Esophagus muscularis mucosa (tissue), 4 donors: ENCODE measurements at regions not wholly inside any gene's neighbourhood (a gene's known extent, or its start where the extent isn't known, plus 50 kb on each side); places are given as distances from the start of the nearest gene placed in this dataset.

Experiments
- DNase-seq: peaks from one replicate; pipeline ENCODE4 v3.0.0-alpha.2; 2017; ENCODE audit errors: extremely low spot score
- H3K27ac ChIP-seq, 4 donors: fragments of 200-600 bp; sonication (generic); replicated peaks in 1 of 4; 1 replicate in 3 of 4; 2 replicates in 1 of 4; pipeline ENCODE4 v1.5.1; 2016 to 2019; ENCODE audit warnings: mild to moderate bottlenecking in 1 of 4
- H3K27me3 ChIP-seq, 4 donors: fragments of 200-600 bp; sonication (generic); one replicate each; pipeline versions ENCODE4 v1.5.1 to v1.6.0; 2016 to 2019
- H3K36me3 ChIP-seq, 4 donors: fragments of 200-600 bp; sonication (generic); one replicate each; pipeline ENCODE4 v1.5.1; 2016 to 2019
- H3K4me1 ChIP-seq, 4 donors: fragments of 200-600 bp; sonication (generic); one replicate each; pipeline ENCODE4 v1.5.1; 2016 to 2019
- H3K4me3 ChIP-seq, 4 donors: fragments of 200-600 bp; sonication (generic); 1 replicate in 2 of 4; 2 replicates in 2 of 4; pipeline ENCODE4 v1.5.1; 2016 to 2019; ENCODE audit warnings: mild to moderate bottlenecking in 4 of 4, moderate library complexity in 1 of 4
- H3K9me3 ChIP-seq, 4 donors: fragments of 200-600 bp; sonication (generic); 1 replicate in 3 of 4; 2 replicates in 1 of 4; pipeline ENCODE4 v1.5.1; 2016 to 2019
- EP300 ChIP-seq: sonication (generic); formaldehyde crosslinking; IDR thresholded peaks from one replicate; pipeline ENCODE4 v1.6.1; 2017; ENCODE audit warnings: antibody characterized with exemption
- POLR2A ChIP-seq: fragments of 450-650 bp; IDR thresholded peaks from one replicate; pipeline ENCODE4 v1.6.1; 2017; ENCODE audit warnings: antibody characterized with exemption, moderate library complexity, mild to moderate bottlenecking, low read depth
- POLR2AphosphoS5 ChIP-seq, 2 donors: sonication (generic); formaldehyde crosslinking; IDR thresholded peaks; one replicate each; pipeline ENCODE4 v1.6.1; 2017; ENCODE audit warnings: antibody characterized with exemption in 2 of 2
- WGBS: methylation state at CpG from one replicate; pipeline ENCODE4 v1.1.5; 2018; 5-methylcytosine and 5-hydroxymethylcytosine counted together
- intact Hi-C: fragments of 100-400 bp; cut with DNase I; formaldehyde crosslinking; loops from one replicate; pipeline ENCODE4 v1.15.1; 2023
- TF ChIP-seq, protein P1 (sequence below), 3 experiments: fragments of 200-600 bp in 2 of 3; fragments of 450-650 bp in 1 of 3; sonication (generic) in 2 of 3; IDR thresholded peaks; one replicate each; pipeline ENCODE4 v1.5.1; 2017 to 2019; ENCODE audit warnings: antibody characterized with exemption in 3 of 3, mild to moderate bottlenecking in 2 of 3, moderate library complexity in 1 of 3

DNA sequence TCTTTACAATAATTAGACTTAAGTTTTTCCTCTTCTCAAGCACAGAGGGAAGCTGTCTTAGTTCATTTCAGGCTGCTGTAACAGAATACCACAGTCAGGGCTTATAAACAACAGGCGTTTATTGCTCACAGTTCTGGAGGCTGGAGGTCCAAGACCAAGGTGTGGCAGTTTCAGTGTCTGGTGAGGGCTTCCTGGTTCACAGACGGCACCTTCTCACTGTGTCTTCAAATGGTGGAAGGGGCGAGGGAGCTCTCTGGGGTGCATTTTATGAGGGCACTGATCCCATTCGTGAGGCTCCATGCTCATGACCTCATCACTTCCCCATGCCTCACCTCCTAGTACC lies 115.7 kb upstream of the MXRA5 start:
- Histone ChIP-seq H3K4me1 (no peaks in the 10 kb centered on the region), H3K9me3 (no peaks in the 10 kb centered on the region), H3K4me3 (no peak overlapping the region), H3K27me3 (no peaks in the 10 kb centered on the region), H3K36me3 (no peaks in the 10 kb centered on the region), H3K27ac (no peak overlapping the region)
- intact Hi-C loops, result no loop called here
- TF ChIP-seq POLR2AphosphoS5 (IDR thresholded peaks at IDR 0.05), result no peak
- no peak for TF ChIP-seq POLR2A
- TF ChIP-seq, protein P1, sequence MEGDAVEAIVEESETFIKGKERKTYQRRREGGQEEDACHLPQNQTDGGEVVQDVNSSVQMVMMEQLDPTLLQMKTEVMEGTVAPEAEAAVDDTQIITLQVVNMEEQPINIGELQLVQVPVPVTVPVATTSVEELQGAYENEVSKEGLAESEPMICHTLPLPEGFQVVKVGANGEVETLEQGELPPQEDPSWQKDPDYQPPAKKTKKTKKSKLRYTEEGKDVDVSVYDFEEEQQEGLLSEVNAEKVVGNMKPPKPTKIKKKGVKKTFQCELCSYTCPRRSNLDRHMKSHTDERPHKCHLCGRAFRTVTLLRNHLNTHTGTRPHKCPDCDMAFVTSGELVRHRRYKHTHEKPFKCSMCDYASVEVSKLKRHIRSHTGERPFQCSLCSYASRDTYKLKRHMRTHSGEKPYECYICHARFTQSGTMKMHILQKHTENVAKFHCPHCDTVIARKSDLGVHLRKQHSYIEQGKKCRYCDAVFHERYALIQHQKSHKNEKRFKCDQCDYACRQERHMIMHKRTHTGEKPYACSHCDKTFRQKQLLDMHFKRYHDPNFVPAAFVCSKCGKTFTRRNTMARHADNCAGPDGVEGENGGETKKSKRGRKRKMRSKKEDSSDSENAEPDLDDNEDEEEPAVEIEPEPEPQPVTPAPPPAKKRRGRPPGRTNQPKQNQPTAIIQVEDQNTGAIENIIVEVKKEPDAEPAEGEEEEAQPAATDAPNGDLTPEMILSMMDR (IDR thresholded peaks at IDR 0.05), result no peak
- no peak for TF ChIP-seq EP300
- WGBS, result 66% methylated on average over 4 of the region's 4 CpGs
- no peak for DNase-seq

DNA sequence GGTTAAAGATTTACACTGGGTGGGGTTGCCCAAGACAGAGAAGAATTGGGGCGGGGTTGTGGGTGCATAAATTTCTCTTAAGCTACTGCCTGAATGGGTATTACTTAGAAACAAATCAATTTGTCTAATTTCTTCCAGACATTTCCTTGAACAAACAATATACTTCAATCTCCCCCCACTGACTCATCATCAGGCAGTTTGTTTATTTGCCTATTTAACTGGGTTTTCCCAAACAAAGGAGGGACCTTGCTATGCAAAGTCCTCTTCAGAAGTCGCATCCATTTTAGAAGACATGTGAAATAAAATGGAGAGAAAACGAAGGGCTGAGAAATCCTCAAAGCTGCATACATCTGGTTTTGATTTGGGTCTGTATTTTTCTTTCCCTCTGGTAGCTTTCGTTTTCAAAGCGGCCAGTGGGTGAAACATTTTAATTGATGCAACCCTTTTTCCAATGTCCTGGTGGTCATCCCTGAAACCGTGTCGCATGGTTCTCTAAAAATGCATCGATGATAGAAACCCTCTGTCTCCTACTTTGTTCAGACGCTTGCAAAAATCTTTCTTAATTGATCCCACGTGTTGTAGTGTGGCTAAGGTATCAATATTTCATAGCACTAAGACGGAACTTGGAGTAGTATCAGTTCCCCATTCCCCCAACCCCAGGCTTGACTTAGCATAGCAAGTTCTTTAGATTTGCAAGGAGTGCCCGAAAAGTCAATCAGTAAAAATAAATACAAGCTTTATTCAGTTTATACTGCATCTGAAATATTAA lies 115.1 kb upstream of the MXRA5 start:
- no peaks in the 10 kb centered on the region for H3K9me3 ChIP-seq
- intact Hi-C loops, result no loop called here
- no peak for DNase-seq

DNA sequence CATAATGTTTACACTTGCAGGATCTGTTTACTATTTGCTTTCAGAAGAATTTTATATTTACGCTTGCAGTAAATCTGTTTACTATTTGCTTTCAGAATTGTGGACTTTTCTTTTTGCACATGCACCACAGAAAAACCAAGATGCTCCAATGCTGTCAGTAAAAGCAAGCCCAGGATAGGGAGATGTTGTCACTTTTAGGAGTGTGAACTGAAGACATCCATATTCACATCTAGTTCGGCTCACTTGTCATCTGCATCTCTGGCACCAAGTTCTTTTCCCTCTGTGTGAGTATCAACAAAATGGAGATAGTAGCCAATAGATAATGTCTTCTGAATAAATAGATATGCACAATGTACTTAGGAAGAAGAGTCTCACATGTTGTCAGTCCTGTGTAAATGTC lies 109.3 kb upstream of the MXRA5 start:
- WGBS, result 71% methylated on average over 2 of the region's 2 CpGs
- Histone ChIP-seq H3K27me3 (no peaks in the 10 kb centered on the region), H3K9me3 (no peaks in the 10 kb centered on the region), H3K27ac (no peak overlapping the region), H3K4me1 (no peaks in the 10 kb centered on the region), H3K36me3 (no peaks in the 10 kb centered on the region), H3K4me3 (no peak overlapping the region)
- TF ChIP-seq, protein P1 (IDR thresholded peaks at IDR 0.05), result no peak
- TF ChIP-seq EP300, result no peak
- no peak for TF ChIP-seq POLR2AphosphoS5 (IDR thresholded peaks at IDR 0.05)
- no peak for TF ChIP-seq POLR2A
- intact Hi-C loops, result no loop called here
- DNase-seq, result no peak

More for the DNA sequence above, 115.1 kb upstream of the MXRA5 start:
- no peaks in the 10 kb centered on the region for H3K4me1 ChIP-seq
- H3K27ac ChIP-seq, result no peak overlapping the region
- H3K36me3 ChIP-seq, result no peaks in the 10 kb centered on the region
- peak overlapping the region in 1 of 4 donors; percentile 9 for H3K4me3 ChIP-seq
- WGBS, result 48% methylated on average over 12 of the region's 12 CpGs
- H3K27me3 ChIP-seq, result no peaks in the 10 kb centered on the region
- TF ChIP-seq, protein P1 (IDR thresholded peaks at IDR 0.05), result no peak
- TF ChIP-seq POLR2A (no peak), POLR2AphosphoS5 (IDR thresholded peaks at IDR 0.05) (no peak), EP300 (no peak)

DNA sequence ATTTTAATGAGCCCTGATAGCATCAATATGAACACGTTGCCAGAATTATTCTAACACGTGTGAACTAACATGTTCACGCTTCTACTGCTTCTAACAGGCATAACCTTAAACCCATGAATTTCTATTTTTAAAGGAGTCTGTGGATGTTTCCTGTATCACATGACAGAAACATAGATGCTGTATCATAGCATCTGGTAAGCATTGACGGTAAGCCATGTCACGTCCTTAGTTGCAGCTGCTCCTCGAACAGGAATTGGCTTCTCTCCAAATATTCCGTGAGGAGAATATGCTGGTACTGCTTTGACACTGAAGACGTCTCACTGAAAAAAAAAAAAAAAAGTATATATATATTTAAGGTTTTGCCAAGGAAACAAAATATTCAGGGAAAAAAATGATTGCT lies 105.1 kb upstream of the MXRA5 start:
- 43% methylated on average over 8 of the region's 8 CpGs for WGBS
- TF ChIP-seq, protein P1 (IDR thresholded peaks at IDR 0.05), result no peak
- TF ChIP-seq POLR2A (no peak), EP300 (no peak), POLR2AphosphoS5 (IDR thresholded peaks at IDR 0.05) (no peak)
- Histone ChIP-seq H3K4me3 (no peak overlapping the region), H3K36me3 (no peaks in the 10 kb centered on the region), H3K27me3 (no peaks in the 10 kb centered on the region), H3K9me3 (no peaks in the 10 kb centered on the region), H3K4me1 (peaks cover 0 to 4% (median 0%) of the 10 kb centered on the region in 4 donors), H3K27ac (no peak overlapping the region)
- intact Hi-C loops, result no loop called here
- no peak for DNase-seq
